Testis (tissue), 2 donors: ENCODE measurements at regions not wholly inside any gene's neighbourhood (a gene's known extent, or its start where the extent isn't known, plus 50 kb on each side); places are given as distances from the start of the nearest gene placed in this dataset.

Source experiments
- DNase-seq: peaks from one replicate; pipeline ENCODE4 v3.0.0-alpha.2; 2019
- H3K27ac ChIP-seq, 2 donors: fragments of 200-600 bp; sonication (generic); one replicate each; pipeline ENCODE4 v1.5.1; 2019
- H3K27me3 ChIP-seq: fragments of 200-600 bp; sonication (generic); one replicate; pipeline ENCODE4 v1.5.1; 2019
- H3K36me3 ChIP-seq: fragments of 200-600 bp; sonication (generic); one replicate; pipeline ENCODE4 v1.5.1; 2017; ENCODE audit warnings: low read depth; ENCODE audit errors: missing control alignments
- H3K4me1 ChIP-seq: fragments of 200-600 bp; sonication (generic); one replicate; pipeline ENCODE4 v1.5.1; 2019
- H3K4me3 ChIP-seq, 2 donors: fragments of 200-600 bp; sonication (generic); one replicate each; pipeline ENCODE4 v1.5.1; 2017 to 2019
- H3K9me3 ChIP-seq: fragments of 200-600 bp; sonication (generic); one replicate; pipeline ENCODE4 v1.5.1; 2017
- POLR2A ChIP-seq: fragments of 450-650 bp; IDR thresholded peaks from one replicate; pipeline ENCODE4 v1.6.1; 2017; ENCODE audit warnings: antibody characterized with exemption, mild to moderate bottlenecking, moderate library complexity
- WGBS, 2 donors: methylation state at CpG; one replicate each; pipeline ENCODE4 v1.1.5; 2018; 5-methylcytosine and 5-hydroxymethylcytosine counted together
- intact Hi-C: fragments of 100-400 bp; cut with DNase I; formaldehyde crosslinking; loops from one replicate; pipeline ENCODE4 v1.15.1; 2023; ENCODE audit warnings: low total_unique reads
- TF ChIP-seq, protein P1 (sequence below), 3 experiments: fragments of 450-650 bp in 2 of 3; fragments of 200-600 bp in 1 of 3; sonication (generic) in 1 of 3; IDR thresholded peaks; one replicate each; pipeline ENCODE4 v1.5.1; 2016 to 2019; ENCODE audit warnings: antibody characterized with exemption in 3 of 3, mild to moderate bottlenecking in 2 of 3, moderate library complexity in 1 of 3

DNA sequence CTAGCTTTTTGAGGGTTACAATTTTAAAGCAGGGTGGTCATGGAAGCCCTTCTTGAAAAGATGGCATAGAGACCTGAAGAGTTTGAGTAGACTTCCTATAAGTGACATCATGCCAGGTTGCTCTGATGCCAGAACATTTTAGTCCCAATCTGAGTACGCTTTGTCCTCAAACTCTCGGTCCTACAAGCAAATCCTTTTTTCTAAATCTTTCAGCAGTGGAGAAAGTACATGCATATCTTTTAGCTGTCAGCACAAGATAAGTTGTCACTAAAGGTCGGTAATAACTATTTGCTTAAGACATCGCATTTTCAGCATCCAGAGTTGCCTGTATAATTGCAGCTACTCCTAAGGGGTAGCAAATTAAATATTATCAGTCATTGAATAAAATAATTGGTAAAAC lies 140.4 kb downstream of the ATP6V1G3 start:
- WGBS, 2 donors, result 25 to 40% methylated on average over 4 of the region's 4 CpGs
- Histone ChIP-seq H3K4me1 (no peaks in the 10 kb centered on the region), H3K27me3 (no peaks in the 10 kb centered on the region), H3K9me3 (no peaks in the 10 kb centered on the region), H3K36me3 (no peaks in the 10 kb centered on the region), H3K4me3 (no peak overlapping the region), H3K27ac (no peak overlapping the region)
- no peak for DNase-seq
- TF ChIP-seq, protein P1, sequence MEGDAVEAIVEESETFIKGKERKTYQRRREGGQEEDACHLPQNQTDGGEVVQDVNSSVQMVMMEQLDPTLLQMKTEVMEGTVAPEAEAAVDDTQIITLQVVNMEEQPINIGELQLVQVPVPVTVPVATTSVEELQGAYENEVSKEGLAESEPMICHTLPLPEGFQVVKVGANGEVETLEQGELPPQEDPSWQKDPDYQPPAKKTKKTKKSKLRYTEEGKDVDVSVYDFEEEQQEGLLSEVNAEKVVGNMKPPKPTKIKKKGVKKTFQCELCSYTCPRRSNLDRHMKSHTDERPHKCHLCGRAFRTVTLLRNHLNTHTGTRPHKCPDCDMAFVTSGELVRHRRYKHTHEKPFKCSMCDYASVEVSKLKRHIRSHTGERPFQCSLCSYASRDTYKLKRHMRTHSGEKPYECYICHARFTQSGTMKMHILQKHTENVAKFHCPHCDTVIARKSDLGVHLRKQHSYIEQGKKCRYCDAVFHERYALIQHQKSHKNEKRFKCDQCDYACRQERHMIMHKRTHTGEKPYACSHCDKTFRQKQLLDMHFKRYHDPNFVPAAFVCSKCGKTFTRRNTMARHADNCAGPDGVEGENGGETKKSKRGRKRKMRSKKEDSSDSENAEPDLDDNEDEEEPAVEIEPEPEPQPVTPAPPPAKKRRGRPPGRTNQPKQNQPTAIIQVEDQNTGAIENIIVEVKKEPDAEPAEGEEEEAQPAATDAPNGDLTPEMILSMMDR (IDR thresholded peaks at IDR 0.05), result no peak
- TF ChIP-seq POLR2A, result no peak
- intact Hi-C loops, result no loop called here

DNA sequence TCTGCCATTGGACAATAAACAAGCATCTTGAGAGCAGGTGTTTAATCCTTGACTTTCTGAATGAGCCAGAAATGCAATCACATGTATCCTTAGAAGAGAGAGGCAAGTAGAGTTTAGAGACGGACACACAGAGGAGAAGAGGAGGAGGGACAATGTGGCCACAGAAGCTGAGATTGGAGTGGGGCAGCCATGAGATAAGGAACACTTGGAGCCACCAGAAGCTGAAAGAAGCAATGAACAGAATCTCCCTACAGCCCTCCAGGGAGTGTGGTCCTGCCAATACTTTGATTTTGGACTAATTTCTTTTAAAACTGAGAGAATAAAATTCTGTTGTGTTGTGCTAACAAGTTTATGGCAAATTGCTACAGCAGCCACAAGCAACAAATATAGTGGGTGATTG lies 141.0 kb downstream of the ATP6V1G3 start:
- Histone ChIP-seq H3K27me3 (no peaks in the 10 kb centered on the region), H3K4me1 (no peaks in the 10 kb centered on the region), H3K9me3 (no peaks in the 10 kb centered on the region), H3K27ac (no peak overlapping the region), H3K4me3 (no peak overlapping the region), H3K36me3 (no peaks in the 10 kb centered on the region)
- intact Hi-C loops, result no loop called here
- WGBS, 2 donors, result 34 to 50% methylated on average over 1 of the region's 1 CpG
- no peak for DNase-seq
- TF ChIP-seq POLR2A, result no peak
- TF ChIP-seq, protein P1 (IDR thresholded peaks at IDR 0.05), result no peak

DNA sequence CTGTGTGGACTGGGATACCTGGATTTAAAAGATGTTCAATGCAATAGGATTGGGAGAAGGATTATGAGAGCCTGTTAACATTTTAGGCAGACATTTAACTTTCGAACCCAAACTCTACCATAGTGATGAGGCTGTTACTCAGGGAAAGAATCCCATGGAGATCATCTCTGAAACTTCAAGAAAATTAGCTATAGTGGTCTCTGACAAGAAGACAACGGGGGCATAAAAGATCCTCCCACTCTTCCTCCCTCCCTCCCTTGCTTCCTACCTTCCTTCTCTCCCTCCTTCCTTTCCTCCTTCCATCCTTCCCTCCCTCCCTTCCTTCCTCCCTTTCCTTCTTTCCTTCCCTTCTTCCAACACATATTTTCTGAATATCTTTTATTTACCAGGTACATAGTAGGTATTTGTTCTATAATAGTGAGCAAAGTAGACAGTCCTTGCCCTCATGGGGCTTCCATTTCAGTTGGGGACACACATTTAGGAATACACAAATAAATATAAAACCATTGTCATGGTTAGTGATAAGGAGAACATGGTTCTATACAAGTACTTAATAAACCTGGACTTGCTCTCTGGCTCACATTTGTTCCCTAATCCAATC lies 143.2 kb downstream of the ATP6V1G3 start:
- Histone ChIP-seq H3K27ac (no peak overlapping the region), H3K36me3 (no peaks in the 10 kb centered on the region), H3K4me3 (no peak overlapping the region), H3K4me1 (no peaks in the 10 kb centered on the region), H3K9me3 (no peaks in the 10 kb centered on the region), H3K27me3 (no peaks in the 10 kb centered on the region)
- DNase-seq, result no peak
- TF ChIP-seq, protein P1 (IDR thresholded peaks at IDR 0.05), result no peak
- no peak for TF ChIP-seq POLR2A
- 78 to 85% methylated on average over 2 of the region's 2 CpGs for WGBS, 2 donors
- intact Hi-C loops, result no loop called here

DNA sequence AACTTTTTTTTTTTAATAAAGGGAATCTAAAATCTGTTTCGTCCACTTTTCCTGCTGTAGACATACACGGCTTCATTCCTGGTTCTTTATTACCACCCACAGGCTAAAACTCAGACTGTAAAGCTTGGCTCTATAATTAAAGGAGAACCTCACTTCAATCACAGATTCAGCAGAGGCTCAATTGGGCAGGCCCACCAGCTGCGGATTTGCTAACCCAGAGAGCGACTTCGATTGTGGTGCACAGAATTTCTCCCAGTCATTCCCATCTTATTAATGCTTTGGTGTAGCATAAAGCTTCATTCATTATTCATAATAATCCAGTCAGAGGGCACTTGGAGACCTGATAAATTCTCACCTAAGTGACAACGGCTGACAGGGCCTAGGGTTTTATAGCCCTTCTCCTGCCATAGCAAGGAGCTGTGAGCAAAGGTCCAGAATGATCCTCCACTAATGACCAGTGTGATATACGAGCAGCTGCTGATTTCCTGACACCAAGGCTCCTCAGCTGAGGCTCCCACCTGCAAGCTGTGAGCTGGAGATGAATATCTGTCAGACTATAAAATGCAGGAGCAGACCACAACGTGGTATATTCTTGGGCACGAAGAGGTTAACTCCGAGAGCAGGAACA lies 149.0 kb downstream of the ATP6V1G3 start:
- H3K27ac ChIP-seq, result no peak overlapping the region
- intact Hi-C loops, result no loop called here
- 65 to 81% methylated on average over 10 of the region's 10 CpGs for WGBS, 2 donors
- no peaks in the 10 kb centered on the region for H3K9me3 ChIP-seq
- no peaks in the 10 kb centered on the region for H3K36me3 ChIP-seq
- no peak for DNase-seq
- H3K27me3 ChIP-seq, result no peaks in the 10 kb centered on the region
- no peaks in the 10 kb centered on the region for H3K4me1 ChIP-seq
- H3K4me3 ChIP-seq, result no peak overlapping the region
- no peak for TF ChIP-seq POLR2A
- TF ChIP-seq, protein P1 (IDR thresholded peaks at IDR 0.05), result no peak

DNA sequence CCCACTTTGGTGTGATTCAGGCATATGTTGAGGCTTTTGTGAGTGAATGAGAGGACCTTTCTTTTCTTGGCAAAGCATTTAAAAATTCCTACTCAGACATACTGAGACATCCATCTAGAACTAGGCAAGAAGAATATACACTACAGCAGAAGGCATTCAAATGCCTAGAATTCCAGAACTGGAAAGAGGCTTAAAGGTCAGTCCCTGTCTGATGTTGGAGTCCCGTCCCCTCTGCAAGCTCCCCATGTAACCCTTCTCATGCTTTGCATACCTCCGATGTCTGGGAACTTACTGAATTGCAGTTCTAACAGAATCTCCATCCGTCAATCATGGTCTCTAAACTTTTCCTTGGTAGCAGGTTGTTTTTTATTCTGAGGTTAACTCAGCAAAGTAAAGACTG lies 152.9 kb downstream of the ATP6V1G3 start:
- WGBS, 2 donors, result 84 to 93% methylated on average over 3 of the region's 3 CpGs
- Histone ChIP-seq H3K27me3 (no peaks in the 10 kb centered on the region), H3K27ac (no peak overlapping the region), H3K4me3 (no peak overlapping the region), H3K9me3 (no peaks in the 10 kb centered on the region), H3K4me1 (no peaks in the 10 kb centered on the region), H3K36me3 (no peaks in the 10 kb centered on the region)
- intact Hi-C loops, result no loop called here
- TF ChIP-seq, protein P1 (IDR thresholded peaks at IDR 0.05), result no peak
- TF ChIP-seq POLR2A, result no peak
- no peak for DNase-seq
